Body of pancreas (tissue), 4 donors: ENCODE measurements at regions not wholly inside any gene's neighbourhood (a gene's known extent, or its start where the extent isn't known, plus 50 kb on each side); places are given as distances from the start of the nearest gene placed in this dataset.

Source experiments
- POLR2A ChIP-seq, 3 donors: fragments of 450-650 bp; IDR thresholded peaks; one replicate each; pipeline ENCODE4 v1.6.1; 2016; ENCODE audit warnings: antibody characterized with exemption in 3 of 3, mild to moderate bottlenecking in 2 of 3
- TF ChIP-seq, protein P1 (sequence below), 7 experiments: fragments of 450-650 bp in 4 of 7; fragments of 200-600 bp in 3 of 7; sonication (generic) in 3 of 7; IDR thresholded peaks; one replicate each; pipeline ENCODE4 v1.5.1; 2016 to 2019; ENCODE audit warnings: antibody characterized with exemption in 7 of 7

DNA sequence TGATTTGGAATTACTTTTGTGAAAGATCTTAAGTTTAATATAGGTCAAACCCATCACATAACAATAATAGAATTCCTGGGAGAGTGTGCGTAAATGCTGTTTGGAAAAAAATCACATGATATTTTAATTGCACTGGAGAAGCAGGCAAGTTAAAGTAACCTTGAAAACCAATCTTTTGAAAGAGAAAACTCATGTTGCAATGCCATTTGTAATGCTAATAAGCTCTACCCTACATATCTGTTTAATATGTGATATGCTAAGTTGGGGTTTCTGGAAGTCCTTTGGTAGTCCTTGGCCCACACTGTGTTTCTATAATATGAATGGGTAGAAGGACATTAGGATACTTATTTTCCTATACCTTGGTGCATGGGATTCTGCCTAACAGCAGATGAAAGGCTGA, 370.4 kb downstream of the DDX10 start:
- TF ChIP-seq, protein P1, sequence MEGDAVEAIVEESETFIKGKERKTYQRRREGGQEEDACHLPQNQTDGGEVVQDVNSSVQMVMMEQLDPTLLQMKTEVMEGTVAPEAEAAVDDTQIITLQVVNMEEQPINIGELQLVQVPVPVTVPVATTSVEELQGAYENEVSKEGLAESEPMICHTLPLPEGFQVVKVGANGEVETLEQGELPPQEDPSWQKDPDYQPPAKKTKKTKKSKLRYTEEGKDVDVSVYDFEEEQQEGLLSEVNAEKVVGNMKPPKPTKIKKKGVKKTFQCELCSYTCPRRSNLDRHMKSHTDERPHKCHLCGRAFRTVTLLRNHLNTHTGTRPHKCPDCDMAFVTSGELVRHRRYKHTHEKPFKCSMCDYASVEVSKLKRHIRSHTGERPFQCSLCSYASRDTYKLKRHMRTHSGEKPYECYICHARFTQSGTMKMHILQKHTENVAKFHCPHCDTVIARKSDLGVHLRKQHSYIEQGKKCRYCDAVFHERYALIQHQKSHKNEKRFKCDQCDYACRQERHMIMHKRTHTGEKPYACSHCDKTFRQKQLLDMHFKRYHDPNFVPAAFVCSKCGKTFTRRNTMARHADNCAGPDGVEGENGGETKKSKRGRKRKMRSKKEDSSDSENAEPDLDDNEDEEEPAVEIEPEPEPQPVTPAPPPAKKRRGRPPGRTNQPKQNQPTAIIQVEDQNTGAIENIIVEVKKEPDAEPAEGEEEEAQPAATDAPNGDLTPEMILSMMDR (IDR thresholded peaks at IDR 0.05), result no peak
- TF ChIP-seq POLR2A (IDR thresholded peaks at IDR 0.05), result no peak
